ENCODE measurements at regions not wholly inside any gene's neighbourhood (a gene's known extent, or its start where the extent isn't known, plus 50 kb on each side); places are given as distances from the start of the nearest gene placed in this dataset.

DNA sequence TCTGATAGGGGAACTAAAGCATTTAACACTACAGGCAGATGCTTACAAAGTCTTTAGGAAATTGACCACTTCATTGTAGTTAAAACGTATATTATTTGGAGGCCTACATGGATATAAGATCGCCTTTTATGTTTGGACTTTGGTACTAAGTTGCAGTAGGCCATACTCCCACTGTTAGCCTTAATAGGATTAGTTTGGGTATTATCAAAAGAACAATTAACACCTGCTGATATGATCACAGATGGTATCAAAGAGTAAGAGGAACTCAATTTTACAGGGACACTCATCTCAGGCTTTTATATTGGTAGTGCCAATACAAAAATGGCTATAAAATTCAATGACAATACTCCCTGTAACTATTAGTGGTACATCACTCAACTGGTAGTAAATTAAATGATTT is 1183.0 kb downstream of the MAT2B start:
- DNase-seq (ENCODE audit: low spot score), result peak; percentile 11

- no peak for DNase-seq (ENCODE audit: low spot score)
These were observed 1203.4 kb downstream of the MAT2B start for GRCh38 chr5:164708831-164709230.

DNA sequence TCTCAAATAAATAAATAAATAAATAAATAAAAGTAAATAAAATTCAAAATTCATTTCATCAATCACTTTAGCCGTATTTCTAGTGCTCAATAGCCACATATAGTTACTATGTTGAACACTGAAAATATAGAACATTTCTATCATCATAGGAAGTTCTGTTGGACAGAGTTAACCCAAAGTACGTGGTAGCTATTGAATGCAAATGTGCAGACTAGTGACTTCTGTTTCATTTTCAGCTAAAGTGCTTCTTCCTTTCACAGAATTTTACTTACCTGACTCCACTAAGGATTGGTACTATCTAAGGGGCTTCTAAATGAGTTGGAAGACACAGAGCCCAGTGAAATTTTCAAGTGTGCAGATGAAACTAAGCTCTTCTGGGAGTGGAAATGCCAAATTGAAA is 1208.3 kb downstream of the MAT2B start:
- DNase-seq (ENCODE audit: low spot score), result no peak

- no peak for DNase-seq (ENCODE audit: low spot score)
These were observed 1215.7 kb downstream of the MAT2B start for GRCh38 chr5:164721116-164721515.

DNA sequence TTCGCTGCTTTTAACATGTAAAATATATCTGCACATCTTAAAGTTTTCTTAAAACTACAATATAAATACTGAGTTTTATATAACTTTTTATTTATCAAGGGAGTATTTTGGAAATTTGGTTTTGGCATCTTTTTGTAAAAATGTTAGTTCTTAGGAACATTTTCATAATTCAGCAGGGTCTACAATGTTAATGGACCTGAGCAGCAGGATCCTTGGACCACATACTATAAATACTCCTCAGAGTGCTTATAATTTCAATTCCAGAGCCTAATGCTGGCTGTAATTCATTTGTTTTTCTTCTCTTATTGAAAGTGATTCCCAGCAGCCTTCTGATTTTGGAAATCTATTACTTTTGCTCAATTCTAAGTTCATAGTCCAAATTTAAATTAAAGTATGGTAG is 1216.2 kb downstream of the MAT2B start:
- no peak for DNase-seq (ENCODE audit: low spot score)

DNA sequence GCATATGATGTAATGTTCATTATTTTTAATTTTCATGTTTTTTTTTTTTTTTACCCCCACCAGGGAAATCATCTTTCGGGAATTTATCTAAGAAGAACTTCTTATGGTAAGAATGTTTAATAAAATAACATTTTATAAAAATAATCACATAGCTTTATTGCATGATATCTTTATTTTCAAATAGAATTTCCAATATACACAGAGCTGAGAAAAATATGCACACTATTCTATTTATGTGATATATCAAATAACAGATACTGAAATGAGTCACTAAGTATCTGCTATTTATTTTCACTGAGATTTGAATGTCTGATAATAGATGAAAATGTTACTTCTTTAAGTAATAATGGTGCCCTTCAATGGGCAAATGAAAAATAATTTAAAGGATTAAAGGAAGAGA is 1217.3 kb downstream of the MAT2B start:
- DNase-seq (ENCODE audit: low spot score), result no peak

DNA sequence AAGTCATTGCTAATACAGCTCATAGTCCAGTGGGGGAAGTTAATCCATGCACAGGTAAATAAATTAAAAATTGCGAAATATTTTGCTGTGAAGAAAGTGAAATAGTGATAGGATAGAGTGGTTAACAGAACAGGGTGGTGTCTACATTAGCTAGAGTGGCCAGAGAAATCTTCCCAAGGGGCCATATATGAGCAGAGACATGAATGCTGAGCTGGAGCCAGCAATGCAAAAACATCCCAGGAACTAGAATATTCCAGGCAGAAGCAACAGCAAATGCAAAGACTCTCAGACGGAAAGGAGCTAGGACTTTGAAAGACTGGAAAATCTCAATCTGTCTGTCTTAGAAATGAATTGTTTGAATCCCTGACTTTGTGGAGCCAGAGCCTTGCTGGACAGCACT is 1221.6 kb downstream of the MAT2B start:
- no peak for DNase-seq (ENCODE audit: low spot score)

DNA sequence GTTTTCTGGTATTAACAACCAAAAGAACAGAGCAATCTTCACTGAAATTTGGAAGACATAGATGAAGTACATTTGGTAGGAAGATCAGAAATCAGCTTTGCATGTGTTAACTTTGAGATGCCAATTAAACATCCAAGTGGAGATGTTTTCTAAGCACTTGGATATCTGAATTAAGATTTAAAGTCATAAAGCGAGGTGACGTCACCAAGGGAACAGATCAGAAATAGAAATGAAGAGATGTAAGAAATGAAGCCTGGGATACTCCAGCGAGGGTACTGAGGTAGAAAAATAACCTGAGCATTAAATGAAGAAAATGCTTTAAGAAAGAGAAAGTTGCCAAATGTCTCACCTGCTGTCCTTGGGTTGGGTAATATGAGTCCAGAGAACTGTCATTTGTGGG is 1223.3 kb downstream of the MAT2B start:
- DNase-seq (ENCODE audit: low spot score), result no peak

- DNase-seq (ENCODE audit: low spot score), result no peak
These were observed 1229.9 kb downstream of the MAT2B start for GRCh38 chr5:164735334-164735733.

- no peak for DNase-seq (ENCODE audit: low spot score)
These were observed 1236.0 kb downstream of the MAT2B start for GRCh38 chr5:164741376-164741775.

- no peak for DNase-seq (ENCODE audit: low spot score)
These were observed 1236.6 kb downstream of the MAT2B start for GRCh38 chr5:164742025-164742424.

DNA sequence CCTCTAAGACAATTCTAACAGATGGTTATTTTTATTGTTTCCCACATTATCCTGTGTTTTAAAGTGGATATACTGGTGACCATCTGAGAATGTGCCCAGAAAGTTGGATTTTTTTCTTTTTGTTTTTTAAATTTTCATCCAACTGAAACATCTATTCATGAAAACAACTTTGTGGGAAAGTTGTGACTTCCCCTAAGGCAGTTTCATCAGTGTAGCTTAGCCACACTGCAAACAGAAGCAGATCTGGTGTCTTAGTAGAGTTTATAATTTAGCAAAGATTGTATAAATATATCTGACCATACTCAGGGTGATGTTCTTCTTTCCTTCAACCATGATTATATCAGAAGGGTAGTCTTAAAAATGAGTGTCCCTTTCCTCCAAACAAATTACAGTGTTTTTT is 1241.3 kb downstream of the MAT2B start:
- no peak for DNase-seq (ENCODE audit: low spot score)

DNA sequence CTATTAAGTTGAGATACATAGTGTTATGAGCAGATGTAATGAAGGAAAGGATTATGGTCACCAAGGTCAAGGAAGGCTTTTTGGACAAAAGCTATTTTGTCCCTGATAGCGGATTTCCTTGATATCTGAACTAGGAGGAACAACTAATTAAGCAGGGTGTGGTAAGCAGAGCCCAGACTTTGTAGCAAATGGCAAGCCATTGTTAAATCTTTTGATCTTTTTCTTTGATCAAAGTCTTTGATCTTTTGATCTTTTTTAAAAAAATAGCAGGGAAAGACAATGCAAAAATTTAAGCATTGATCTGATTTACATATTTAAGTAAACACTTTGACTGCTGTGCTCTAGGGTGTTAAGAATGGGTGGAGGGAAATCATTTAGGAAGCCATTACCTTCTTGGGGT is 1242.0 kb downstream of the MAT2B start:
- peak; percentile 96 for DNase-seq (ENCODE audit: low spot score)

GRCh38 chr5:164748861-164749260 is 1243.4 kb downstream of the MAT2B start:
- no peak for DNase-seq (ENCODE audit: low spot score)

GRCh38 chr5:164753434-164753833 is 1248.0 kb downstream of the MAT2B start:
- no peak for DNase-seq (ENCODE audit: low spot score)

- no peak for DNase-seq (ENCODE audit: low spot score)
These were observed 1257.8 kb downstream of the MAT2B start for GRCh38 chr5:164763206-164763605.

DNA sequence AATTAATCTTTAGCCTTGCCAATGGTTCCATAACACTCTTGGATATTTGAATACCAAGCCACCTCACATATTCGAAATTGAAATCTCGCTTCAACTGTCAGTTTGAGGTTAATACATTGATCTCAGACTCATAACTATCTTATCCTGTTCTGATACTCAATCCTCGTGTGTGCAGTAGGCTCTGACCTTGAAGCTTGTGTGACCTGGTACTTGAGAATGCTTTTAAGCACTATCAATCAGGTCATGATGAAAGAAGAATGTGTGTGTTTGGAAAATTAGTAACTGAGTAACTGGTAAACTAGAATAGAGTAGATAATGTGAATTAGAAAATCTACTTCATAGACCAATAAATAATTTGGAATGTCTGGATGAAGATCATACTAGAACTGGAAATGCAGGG is 1266.7 kb downstream of the MAT2B start:
- DNase-seq (ENCODE audit: low spot score), result no peak

DNA sequence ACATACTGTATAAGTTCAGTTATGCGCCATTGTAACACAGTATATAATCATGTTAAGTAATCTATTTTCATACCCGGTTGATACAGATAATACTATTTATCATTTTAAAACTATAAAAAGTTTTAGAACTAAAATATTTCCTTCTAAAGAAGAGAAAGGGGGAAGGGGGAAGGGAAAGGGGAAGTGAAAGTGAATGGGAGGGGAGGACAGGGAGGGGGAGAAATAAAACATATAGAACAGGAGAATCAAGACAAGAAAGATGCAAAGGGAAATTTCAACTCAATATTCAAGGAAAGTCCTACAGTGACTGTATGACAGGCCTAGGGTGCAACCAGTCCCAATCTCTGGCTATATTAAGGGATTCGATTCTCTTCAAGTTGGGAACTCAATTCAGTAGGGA is 1278.8 kb downstream of the MAT2B start:
- no peak for DNase-seq (ENCODE audit: low spot score)

- DNase-seq (ENCODE audit: low spot score), result no peak
These were observed 1292.7 kb downstream of the MAT2B start for GRCh38 chr5:164798110-164798509.

- DNase-seq (ENCODE audit: low spot score), result no peak
These were observed 1294.0 kb downstream of the MAT2B start for GRCh38 chr5:164799391-164799790.

- no peak for DNase-seq (ENCODE audit: low spot score)
These were observed 1296.5 kb downstream of the MAT2B start for GRCh38 chr5:164801910-164802309.

- no peak for DNase-seq (ENCODE audit: low spot score)
These were observed 1304.4 kb downstream of the MAT2B start for GRCh38 chr5:164809821-164810220.

GRCh38 chr5:164818445-164818844 is 1313.0 kb downstream of the MAT2B start:
- DNase-seq (ENCODE audit: low spot score), result no peak

GRCh38 chr5:164824671-164825070 is 1319.3 kb downstream of the MAT2B start:
- DNase-seq (ENCODE audit: low spot score), result no peak

DNA sequence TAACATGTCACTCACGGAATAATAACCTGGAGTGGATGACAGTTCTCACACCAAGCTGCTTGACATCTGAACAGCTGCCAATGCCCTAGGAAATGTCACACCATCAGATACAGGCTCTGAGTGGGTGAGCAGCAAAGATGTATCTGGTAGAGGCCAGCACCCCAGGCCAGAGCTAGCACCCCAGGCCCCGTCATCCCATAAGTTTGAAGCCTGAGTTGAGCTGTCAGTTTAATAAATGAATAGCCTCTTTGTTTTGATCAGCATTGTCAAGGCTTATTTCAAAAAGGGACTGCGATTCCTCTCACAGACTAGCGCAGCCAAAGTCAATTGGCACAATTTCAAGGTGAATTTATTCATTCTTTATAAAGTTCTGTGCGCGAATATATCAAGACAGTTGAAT is 1327.1 kb downstream of the MAT2B start:
- no peak for DNase-seq (ENCODE audit: low spot score)

Data from SW480 (cell line).